ENCODE measurements at regions not wholly inside any gene's neighbourhood (a gene's known extent, or its start where the extent isn't known, plus 50 kb on each side); places are given as distances from the start of the nearest gene placed in this dataset.

DNA sequence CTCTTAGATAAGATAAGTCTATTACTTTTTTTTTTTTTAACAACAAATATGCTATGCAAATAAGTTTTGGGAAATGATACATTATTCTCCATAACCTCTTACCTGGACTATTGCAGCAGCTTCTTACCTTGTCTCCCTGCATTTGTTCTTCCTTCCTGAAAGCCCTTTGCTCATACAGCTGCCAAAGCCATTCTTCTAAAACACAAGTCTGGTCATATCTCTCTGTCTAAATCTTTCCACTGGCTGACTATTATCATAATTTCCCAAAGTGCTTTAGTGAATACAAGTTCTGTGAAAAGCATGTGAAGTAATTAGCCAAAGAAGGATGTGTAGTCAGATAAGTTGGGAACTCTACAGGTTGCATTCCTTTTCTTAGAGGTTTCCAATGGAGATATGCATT, 115.4 kb upstream of the CNTLN start:
- peaks cover 11% of the 10 kb centered on the region for H3K4me1 Mint-ChIP-seq (ENCODE audit: low read depth)
- no peak overlapping the region for H3K27ac Mint-ChIP-seq (ENCODE audit: unreplicated experiment)
- DNase-seq (ENCODE audit: low spot score) = no peak
- no peaks in the 10 kb centered on the region for H3K27me3 Mint-ChIP-seq (ENCODE audit: low read depth)
- TF ChIP-seq, protein P1, sequence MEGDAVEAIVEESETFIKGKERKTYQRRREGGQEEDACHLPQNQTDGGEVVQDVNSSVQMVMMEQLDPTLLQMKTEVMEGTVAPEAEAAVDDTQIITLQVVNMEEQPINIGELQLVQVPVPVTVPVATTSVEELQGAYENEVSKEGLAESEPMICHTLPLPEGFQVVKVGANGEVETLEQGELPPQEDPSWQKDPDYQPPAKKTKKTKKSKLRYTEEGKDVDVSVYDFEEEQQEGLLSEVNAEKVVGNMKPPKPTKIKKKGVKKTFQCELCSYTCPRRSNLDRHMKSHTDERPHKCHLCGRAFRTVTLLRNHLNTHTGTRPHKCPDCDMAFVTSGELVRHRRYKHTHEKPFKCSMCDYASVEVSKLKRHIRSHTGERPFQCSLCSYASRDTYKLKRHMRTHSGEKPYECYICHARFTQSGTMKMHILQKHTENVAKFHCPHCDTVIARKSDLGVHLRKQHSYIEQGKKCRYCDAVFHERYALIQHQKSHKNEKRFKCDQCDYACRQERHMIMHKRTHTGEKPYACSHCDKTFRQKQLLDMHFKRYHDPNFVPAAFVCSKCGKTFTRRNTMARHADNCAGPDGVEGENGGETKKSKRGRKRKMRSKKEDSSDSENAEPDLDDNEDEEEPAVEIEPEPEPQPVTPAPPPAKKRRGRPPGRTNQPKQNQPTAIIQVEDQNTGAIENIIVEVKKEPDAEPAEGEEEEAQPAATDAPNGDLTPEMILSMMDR (IDR thresholded peaks at IDR 0.05) = no peak
- H3K9me3 Mint-ChIP-seq (ENCODE audit: low read depth) = peaks cover 4% of the 10 kb centered on the region
- H3K4me3 Mint-ChIP-seq (ENCODE audit: unreplicated experiment) = no peak overlapping the region
- H3K36me3 Mint-ChIP-seq (ENCODE audit: low read depth) = no peaks in the 10 kb centered on the region

DNA sequence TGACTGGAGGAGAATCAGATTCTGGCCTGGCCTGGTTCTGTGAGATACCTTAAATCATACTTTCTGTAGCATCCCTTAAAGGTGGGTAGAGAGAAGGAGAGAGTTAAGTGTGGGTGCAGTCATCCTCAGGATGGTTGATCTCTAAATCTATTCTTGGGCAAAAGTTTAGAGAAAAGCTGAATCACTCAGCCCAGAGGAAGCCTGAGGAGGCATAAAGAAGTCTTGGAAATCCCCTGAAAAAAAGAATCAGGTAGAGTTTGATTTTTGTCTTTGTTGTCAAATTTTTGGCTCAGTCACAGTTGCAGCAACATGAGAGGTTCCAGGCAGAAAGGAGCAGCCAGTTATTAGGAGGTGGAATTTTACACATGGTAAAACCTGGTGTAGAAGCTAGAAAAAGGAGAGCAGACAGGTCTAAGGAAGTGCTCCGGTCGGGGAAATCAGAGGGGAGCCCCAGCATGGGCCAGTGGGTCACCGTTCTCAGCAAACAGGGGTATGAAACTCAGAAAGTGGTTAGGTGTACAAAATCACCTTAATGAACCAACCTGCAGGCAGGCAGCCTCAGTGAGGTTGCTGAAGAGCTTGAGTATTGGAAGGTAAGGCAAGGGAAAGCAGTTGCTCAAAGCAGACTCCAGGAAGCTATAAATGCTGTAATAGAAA, 116.2 kb upstream of the CNTLN start:
- TF ChIP-seq, protein P1 (IDR thresholded peaks at IDR 0.05) = no peak
- no peaks in the 10 kb centered on the region for H3K27me3 Mint-ChIP-seq (ENCODE audit: low read depth)
- no peaks in the 10 kb centered on the region for H3K9me3 Mint-ChIP-seq (ENCODE audit: low read depth)
- H3K27ac Mint-ChIP-seq (ENCODE audit: unreplicated experiment) = peak overlapping the region; percentile 74
- no peaks in the 10 kb centered on the region for H3K36me3 Mint-ChIP-seq (ENCODE audit: low read depth)
- H3K4me3 Mint-ChIP-seq (ENCODE audit: unreplicated experiment) = no peak overlapping the region
- peaks cover 11% of the 10 kb centered on the region for H3K4me1 Mint-ChIP-seq (ENCODE audit: low read depth)
- no peak for DNase-seq (ENCODE audit: low spot score)

DNA sequence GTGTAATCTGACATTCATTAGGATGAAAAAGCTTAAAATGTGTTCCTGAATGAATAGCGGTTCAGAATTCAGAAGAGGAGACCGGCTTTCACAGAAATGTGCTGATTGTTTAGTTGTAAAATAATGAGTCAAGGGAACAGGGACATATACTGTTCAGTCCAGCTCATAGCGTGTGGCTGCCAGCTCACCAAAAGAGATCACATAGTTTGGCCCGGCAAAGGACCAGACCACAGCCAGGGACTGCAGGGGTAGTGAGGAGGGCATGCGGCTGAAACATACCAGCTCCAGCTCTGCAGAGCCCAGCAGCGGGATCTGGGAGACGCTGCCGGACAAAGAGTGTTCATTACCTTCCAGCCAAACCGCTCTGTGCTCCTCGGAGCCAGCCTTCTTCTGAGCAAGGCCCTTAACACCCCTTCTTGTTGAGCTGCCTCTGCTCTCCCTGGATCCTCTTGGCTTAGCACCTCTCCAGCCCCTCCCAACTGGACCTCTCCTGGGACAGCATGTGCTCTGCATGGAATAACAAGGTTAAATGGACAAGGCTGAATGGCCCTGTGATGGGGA, 116.8 kb upstream of the CNTLN start:
- Mint-ChIP-seq H3K4me1 (ENCODE audit: low read depth) (peaks cover 11% of the 10 kb centered on the region), H3K9me3 (ENCODE audit: low read depth) (no peaks in the 10 kb centered on the region), H3K27ac (ENCODE audit: unreplicated experiment) (peak overlapping the region; percentile 74), H3K36me3 (ENCODE audit: low read depth) (no peaks in the 10 kb centered on the region), H3K4me3 (ENCODE audit: unreplicated experiment) (no peak overlapping the region), H3K27me3 (ENCODE audit: low read depth) (no peaks in the 10 kb centered on the region)
- TF ChIP-seq, protein P1 (IDR thresholded peaks at IDR 0.05) = no peak
- DNase-seq (ENCODE audit: low spot score) = no peak

DNA sequence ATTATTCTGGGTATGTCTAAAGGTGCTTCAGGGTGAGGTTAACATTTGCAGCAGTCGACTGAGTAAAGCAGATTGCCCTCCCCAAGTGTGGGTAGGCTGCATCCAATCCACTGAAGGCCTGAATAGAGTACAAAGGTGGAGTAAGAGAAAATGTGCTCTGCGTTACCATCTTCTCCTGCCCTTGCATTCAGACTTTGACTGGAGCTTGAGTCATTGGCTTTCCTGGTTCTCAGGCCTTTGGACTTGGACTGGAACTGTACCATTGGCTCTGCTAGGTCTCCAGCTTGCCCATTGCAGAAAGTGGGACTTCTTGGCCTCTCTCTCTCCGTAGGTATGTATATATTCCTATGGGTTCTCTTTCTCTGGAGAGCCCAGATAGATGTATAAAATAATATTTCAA, 120.9 kb upstream of the CNTLN start:
- no peak for DNase-seq (ENCODE audit: low spot score)
- Mint-ChIP-seq H3K9me3 (ENCODE audit: low read depth) (no peaks in the 10 kb centered on the region), H3K27ac (ENCODE audit: unreplicated experiment) (no peak overlapping the region), H3K36me3 (ENCODE audit: low read depth) (no peaks in the 10 kb centered on the region), H3K4me3 (ENCODE audit: unreplicated experiment) (no peak overlapping the region), H3K27me3 (ENCODE audit: low read depth) (no peaks in the 10 kb centered on the region), H3K4me1 (ENCODE audit: low read depth) (peaks cover 3% of the 10 kb centered on the region)
- TF ChIP-seq, protein P1 (IDR thresholded peaks at IDR 0.05) = no peak

DNA sequence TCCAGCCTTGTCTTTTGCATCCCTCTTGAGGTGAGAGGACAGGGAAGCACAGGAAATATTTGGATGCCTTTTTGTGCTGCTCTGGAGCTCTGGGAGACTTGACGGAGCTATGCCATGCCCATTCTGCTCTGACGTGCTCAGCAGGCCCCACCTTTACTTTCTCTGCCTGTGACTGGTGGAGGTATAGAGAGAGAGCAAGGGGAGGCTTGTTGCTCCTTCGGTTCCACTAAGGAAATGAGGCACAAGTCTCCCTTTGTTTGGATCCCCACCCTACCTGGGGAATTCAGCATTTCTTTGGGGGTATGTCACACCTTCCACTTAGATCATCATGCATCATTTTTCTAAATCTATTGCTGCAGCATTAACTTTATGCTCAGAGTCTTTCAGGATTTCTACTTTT, 121.8 kb upstream of the CNTLN start:
- DNase-seq (ENCODE audit: low spot score) = no peak
- H3K4me1 Mint-ChIP-seq (ENCODE audit: low read depth) = peaks cover 3% of the 10 kb centered on the region
- no peak overlapping the region for H3K27ac Mint-ChIP-seq (ENCODE audit: unreplicated experiment)
- H3K27me3 Mint-ChIP-seq (ENCODE audit: low read depth) = no peaks in the 10 kb centered on the region
- TF ChIP-seq, protein P1 (IDR thresholded peaks at IDR 0.05) = no peak
- no peaks in the 10 kb centered on the region for H3K36me3 Mint-ChIP-seq (ENCODE audit: low read depth)
- H3K4me3 Mint-ChIP-seq (ENCODE audit: unreplicated experiment) = no peak overlapping the region
- H3K9me3 Mint-ChIP-seq (ENCODE audit: low read depth) = no peaks in the 10 kb centered on the region
